Posterior vena cava (tissue), 2 donors: ENCODE measurements at regions not wholly inside any gene's neighbourhood (a gene's known extent, or its start where the extent isn't known, plus 50 kb on each side); places are given as distances from the start of the nearest gene placed in this dataset.
"Not testable (repeated sequence)": the region's sequence is repeated elsewhere in the genome, so short reads cannot be mapped to it uniquely, and the experiment has no call there.

Experiments
- DNase-seq: peaks from one replicate; pipeline ENCODE4 v3.0.0-alpha.2; 2020; ENCODE audit warnings: low spot score
- intact Hi-C, 2 donors: fragments of 100-400 bp; cut with DNase I; formaldehyde crosslinking; loops; one replicate each; pipeline versions ENCODE4 v1.14.1 to v1.14.2; 2022 to 2023
- donor health status: DM: yes; HTN: yes; CAD: no.
- donor health status: DM: yes; HTN: yes; CAD: no.

GRCh38 chr5:143898381-143898780 lies 86.4 kb downstream of the HMHB1 start:
- intact Hi-C loops, result no loop called here

GRCh38 chr5:143898916-143899591 lies 87.1 kb downstream of the HMHB1 start:
- DNase-seq, result no peak
- intact Hi-C loops, result no loop called here

More at GRCh38 chr5:143898381-143898780, 86.4 kb downstream of the HMHB1 start:
- no peak for DNase-seq

- no peak for DNase-seq
- intact Hi-C loops, result no loop called here
Measured at GRCh38 chr5:143908959-143909358, 97.0 kb downstream of the HMHB1 start.

- intact Hi-C loops, result no loop called here
- DNase-seq, result no peak
Measured at GRCh38 chr5:143913008-143913752, 101.2 kb downstream of the HMHB1 start.

- intact Hi-C loops, result no loop called here
- DNase-seq, result no peak
Measured at GRCh38 chr5:143914756-143915155, 102.8 kb downstream of the HMHB1 start.

GRCh38 chr5:143916451-143916850 lies 104.5 kb downstream of the HMHB1 start:
- no peak for DNase-seq
- intact Hi-C loops, result no loop called here

- DNase-seq, result no peak
- intact Hi-C loops, result no loop called here
Measured at GRCh38 chr5:143918961-143919360, 107.0 kb downstream of the HMHB1 start.

GRCh38 chr5:143920772-143921171 lies 108.8 kb downstream of the HMHB1 start:
- DNase-seq, result no peak
- intact Hi-C loops, result no loop called here

GRCh38 chr5:143921525-143922311 lies 109.8 kb downstream of the HMHB1 start:
- intact Hi-C loops, result no loop called here

GRCh38 chr5:143922718-143923117 lies 110.8 kb downstream of the HMHB1 start:
- DNase-seq, result no peak
- intact Hi-C loops, result no loop called here

More at GRCh38 chr5:143921525-143922311, 109.8 kb downstream of the HMHB1 start:
- no peak for DNase-seq

- intact Hi-C loops, result no loop called here
- DNase-seq, result no peak
Measured at GRCh38 chr5:143923634-143924266, 111.8 kb downstream of the HMHB1 start.

GRCh38 chr5:143924311-143924978 lies 112.5 kb downstream of the HMHB1 start:
- DNase-seq, result no peak
- intact Hi-C loops, result no loop called here

- DNase-seq, intact Hi-C loops: not testable (repeated sequence)
Measured at GRCh38 chr5:143924979-143925325, 113.0 kb downstream of the HMHB1 start.

- DNase-seq, result no peak
- intact Hi-C loops, result no loop called here
Measured at GRCh38 chr5:143929486-143929885, 117.5 kb downstream of the HMHB1 start.

GRCh38 chr5:143930561-143930960 lies 118.6 kb downstream of the HMHB1 start:
- no peak for DNase-seq
- intact Hi-C loops, result no loop called here

GRCh38 chr5:143931476-143931875 lies 119.5 kb downstream of the HMHB1 start:
- no peak for DNase-seq
- intact Hi-C loops, result no loop called here

GRCh38 chr5:143931986-143932385 lies 120.0 kb downstream of the HMHB1 start:
- intact Hi-C loops, result no loop called here
- DNase-seq, result no peak

GRCh38 chr5:143932584-143932983 lies 120.6 kb downstream of the HMHB1 start:
- intact Hi-C loops, result no loop called here
- no peak for DNase-seq

GRCh38 chr5:143933451-143933850 lies 121.5 kb downstream of the HMHB1 start:
- intact Hi-C loops, result no loop called here
- no peak for DNase-seq
